Stimulated activated CD4-positive, alpha-beta T cell treated with anti-CD3 and anti-CD28 coated beads, Interleukin-15, amount 100 ng/mL, for 1 hour (primary cell): ENCODE measurements at regions not wholly inside any gene's neighbourhood (a gene's known extent, or its start where the extent isn't known, plus 50 kb on each side); places are given as distances from the start of the nearest gene placed in this dataset.

Experiments used
- DNase-seq, 2 donors: peaks; one replicate each; pipeline ENCODE4 v3.0.0-alpha.2; 2020; ENCODE audit warnings: low read depth in 1 of 2, low spot score in 1 of 2

- no peak for DNase-seq
Measured at GRCh38 chr6:100182313-100182712, 188.3 kb upstream of the MCHR2 start.

- no peak for DNase-seq
Measured at GRCh38 chr6:100181309-100181708, 187.3 kb upstream of the MCHR2 start.

GRCh38 chr6:100179576-100179975 lies 185.6 kb upstream of the MCHR2 start:
- no peak for DNase-seq

- DNase-seq: no peak
Measured at GRCh38 chr6:100177956-100178355, 183.9 kb upstream of the MCHR2 start.

- no peak for DNase-seq
Measured at GRCh38 chr6:100176951-100177710, 183.1 kb upstream of the MCHR2 start.

- no peak for DNase-seq
Measured at GRCh38 chr6:100176311-100176950, 182.4 kb upstream of the MCHR2 start.

- DNase-seq: no peak
Measured at GRCh38 chr6:100175814-100176310, 181.8 kb upstream of the MCHR2 start.

GRCh38 chr6:100173211-100173610 lies 179.2 kb upstream of the MCHR2 start:
- no peak for DNase-seq

- DNase-seq: no peak
Measured at GRCh38 chr6:100172322-100172713, 178.3 kb upstream of the MCHR2 start.

GRCh38 chr6:100171533-100172321 lies 177.7 kb upstream of the MCHR2 start:
- DNase-seq: no peak

GRCh38 chr6:100168148-100168547 lies 174.1 kb upstream of the MCHR2 start:
- no peak for DNase-seq

- DNase-seq: no peak
Measured at GRCh38 chr6:100167585-100167984, 173.6 kb upstream of the MCHR2 start.

- no peak for DNase-seq
Measured at GRCh38 chr6:100166956-100167355, 172.9 kb upstream of the MCHR2 start.

- no peak for DNase-seq
Measured at GRCh38 chr6:100165442-100165841, 171.4 kb upstream of the MCHR2 start.

GRCh38 chr6:100163035-100163434 lies 169.0 kb upstream of the MCHR2 start:
- no peak for DNase-seq

- no peak for DNase-seq
Measured at GRCh38 chr6:100161782-100162365, 167.9 kb upstream of the MCHR2 start.

GRCh38 chr6:100160930-100161329 lies 166.9 kb upstream of the MCHR2 start:
- no peak for DNase-seq

GRCh38 chr6:100155141-100155540 lies 161.1 kb upstream of the MCHR2 start:
- DNase-seq: no peak

- DNase-seq: no peak
Measured at GRCh38 chr6:100153636-100154275, 159.7 kb upstream of the MCHR2 start.

GRCh38 chr6:100152201-100152600 lies 158.2 kb upstream of the MCHR2 start:
- no peak for DNase-seq

- no peak for DNase-seq
Measured at GRCh38 chr6:100144991-100145390, 151.0 kb upstream of the MCHR2 start.
